Vagina (tissue), 2 donors: ENCODE measurements at regions not wholly inside any gene's neighbourhood (a gene's known extent, or its start where the extent isn't known, plus 50 kb on each side); places are given as distances from the start of the nearest gene placed in this dataset.

Experiments
- POLR2A ChIP-seq, 2 donors: fragments of 450-650 bp; IDR thresholded peaks; one replicate each; pipeline ENCODE4 v1.6.1; 2017; ENCODE audit warnings: antibody characterized with exemption in 2 of 2, mild to moderate bottlenecking in 2 of 2, moderate library complexity in 2 of 2
- POLR2AphosphoS5 ChIP-seq, 2 donors: sonication (generic); formaldehyde crosslinking; IDR thresholded peaks; one replicate each; pipeline ENCODE4 v1.9.0; 2017; ENCODE audit warnings: antibody characterized with exemption in 2 of 2, mild to moderate bottlenecking in 2 of 2, low read depth in 1 of 2; ENCODE audit not compliant: insufficient read depth in 1 of 2

DNA sequence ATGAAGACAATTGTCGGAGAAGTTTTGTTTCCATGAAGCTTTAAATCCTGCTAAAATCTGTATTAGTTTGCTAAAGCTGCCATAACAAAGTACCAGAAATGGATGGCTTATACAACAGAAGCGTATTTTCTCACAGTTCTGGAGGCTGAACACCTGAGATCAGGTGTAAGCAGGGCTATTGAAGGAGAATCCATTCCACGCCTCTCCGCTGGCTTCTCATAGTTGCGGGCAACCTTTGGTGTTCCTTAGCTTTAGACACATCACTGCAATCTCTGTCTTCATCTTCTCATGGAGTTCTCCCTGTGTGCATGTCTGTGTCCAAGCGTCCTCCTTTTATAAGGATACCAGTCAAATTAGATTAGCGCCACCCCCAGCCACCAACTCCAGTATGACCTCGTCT, 159.9 kb upstream of the CDYL start:
- TF ChIP-seq POLR2AphosphoS5 (IDR thresholded peaks at IDR 0.05; ENCODE audit: insufficient read depth in 1 of 2, low read depth in 1 of 2) (no peak), POLR2A (IDR thresholded peaks at IDR 0.05) (no peak)
